GM13977 (cell line): ENCODE measurements at regions not wholly inside any gene's neighbourhood (a gene's known extent, or its start where the extent isn't known, plus 50 kb on each side); places are given as distances from the start of the nearest gene placed in this dataset.

ENCODE experiments used
- DNase-seq: peaks from one replicate; pipeline ENCODE4 v3.0.0; 2012; ENCODE audit warnings: low spot score
- in situ Hi-C: fragments of 300-500 bp; cut with MboI; formaldehyde crosslinking; loops from one replicate; pipeline ENCODE4 v1.12.0; 2022; ENCODE audit warnings: low sequenced_read_pairs, low pct_unique_long_range_greater_than_20kb, mixed read lengths, inconsistent platforms; ENCODE audit not compliant: unreplicated experiment
- TF ChIP-seq, protein P1 (sequence below): IDR thresholded peaks from 2 replicates; pipeline ENCODE4 v1.5.1; 2012; ENCODE audit warnings: mild to moderate bottlenecking, control low read depth; ENCODE audit not compliant: insufficient read depth; ENCODE audit errors: extremely low read depth, missing control alignments

DNA sequence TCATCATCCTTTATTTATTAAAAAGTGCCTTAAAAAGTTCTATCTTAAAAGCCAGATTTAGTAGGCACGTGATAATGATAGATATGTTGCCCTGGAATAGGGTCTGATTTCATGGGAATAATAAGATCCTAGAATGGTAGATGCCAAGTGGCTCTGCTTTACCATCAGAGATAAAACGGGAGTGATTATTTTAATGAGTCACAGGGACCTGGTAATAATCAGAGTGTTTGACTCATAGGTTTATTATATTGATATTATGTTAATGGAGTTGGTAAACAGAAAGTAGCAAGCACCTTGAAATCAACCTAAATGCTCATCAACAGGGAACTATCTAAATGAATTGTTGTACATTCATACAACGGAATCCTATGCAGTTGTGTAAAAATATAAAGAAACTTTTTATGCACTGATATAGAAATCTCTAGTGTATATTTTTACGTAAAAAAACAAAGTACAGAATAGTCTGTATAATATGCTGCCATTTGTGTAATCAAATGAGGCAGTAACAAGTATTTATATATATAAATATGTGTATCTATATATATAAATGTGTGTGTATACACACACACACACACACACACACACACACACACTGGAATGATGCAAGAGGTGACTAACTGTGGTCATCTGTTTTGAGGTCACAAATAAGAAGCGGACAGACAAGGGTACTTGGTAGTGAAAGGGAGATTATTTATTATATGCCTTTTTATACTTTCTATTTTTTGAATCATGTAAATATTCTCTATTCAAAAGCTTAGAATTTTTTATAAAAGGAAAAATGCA lies 78.6 kb upstream of the DYNC1I1 start:
- in situ Hi-C loops: no loop called here
- no peak for DNase-seq
- TF ChIP-seq, protein P1, sequence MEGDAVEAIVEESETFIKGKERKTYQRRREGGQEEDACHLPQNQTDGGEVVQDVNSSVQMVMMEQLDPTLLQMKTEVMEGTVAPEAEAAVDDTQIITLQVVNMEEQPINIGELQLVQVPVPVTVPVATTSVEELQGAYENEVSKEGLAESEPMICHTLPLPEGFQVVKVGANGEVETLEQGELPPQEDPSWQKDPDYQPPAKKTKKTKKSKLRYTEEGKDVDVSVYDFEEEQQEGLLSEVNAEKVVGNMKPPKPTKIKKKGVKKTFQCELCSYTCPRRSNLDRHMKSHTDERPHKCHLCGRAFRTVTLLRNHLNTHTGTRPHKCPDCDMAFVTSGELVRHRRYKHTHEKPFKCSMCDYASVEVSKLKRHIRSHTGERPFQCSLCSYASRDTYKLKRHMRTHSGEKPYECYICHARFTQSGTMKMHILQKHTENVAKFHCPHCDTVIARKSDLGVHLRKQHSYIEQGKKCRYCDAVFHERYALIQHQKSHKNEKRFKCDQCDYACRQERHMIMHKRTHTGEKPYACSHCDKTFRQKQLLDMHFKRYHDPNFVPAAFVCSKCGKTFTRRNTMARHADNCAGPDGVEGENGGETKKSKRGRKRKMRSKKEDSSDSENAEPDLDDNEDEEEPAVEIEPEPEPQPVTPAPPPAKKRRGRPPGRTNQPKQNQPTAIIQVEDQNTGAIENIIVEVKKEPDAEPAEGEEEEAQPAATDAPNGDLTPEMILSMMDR: no peak

DNA sequence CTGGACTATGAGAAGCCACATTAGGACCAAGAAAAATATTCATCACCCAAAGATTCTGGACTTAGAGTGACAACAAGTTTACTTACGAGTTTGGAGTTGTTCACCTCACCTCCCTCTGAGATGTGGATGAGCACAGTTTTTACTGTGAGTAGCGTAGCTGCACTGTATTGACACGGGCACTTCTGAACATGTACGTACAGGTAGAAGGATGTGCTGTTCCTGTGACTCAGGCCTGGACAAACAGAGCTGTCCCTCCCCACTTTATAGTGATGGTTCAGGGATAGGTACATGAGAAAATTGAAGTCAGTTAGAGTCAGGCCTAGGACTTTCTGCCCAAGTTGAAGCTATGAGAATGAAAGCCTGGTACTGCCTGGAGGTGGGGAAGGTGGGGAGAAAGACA lies 80.9 kb upstream of the DYNC1I1 start:
- in situ Hi-C loops: no loop called here
- TF ChIP-seq, protein P1: no peak
- DNase-seq: no peak

DNA sequence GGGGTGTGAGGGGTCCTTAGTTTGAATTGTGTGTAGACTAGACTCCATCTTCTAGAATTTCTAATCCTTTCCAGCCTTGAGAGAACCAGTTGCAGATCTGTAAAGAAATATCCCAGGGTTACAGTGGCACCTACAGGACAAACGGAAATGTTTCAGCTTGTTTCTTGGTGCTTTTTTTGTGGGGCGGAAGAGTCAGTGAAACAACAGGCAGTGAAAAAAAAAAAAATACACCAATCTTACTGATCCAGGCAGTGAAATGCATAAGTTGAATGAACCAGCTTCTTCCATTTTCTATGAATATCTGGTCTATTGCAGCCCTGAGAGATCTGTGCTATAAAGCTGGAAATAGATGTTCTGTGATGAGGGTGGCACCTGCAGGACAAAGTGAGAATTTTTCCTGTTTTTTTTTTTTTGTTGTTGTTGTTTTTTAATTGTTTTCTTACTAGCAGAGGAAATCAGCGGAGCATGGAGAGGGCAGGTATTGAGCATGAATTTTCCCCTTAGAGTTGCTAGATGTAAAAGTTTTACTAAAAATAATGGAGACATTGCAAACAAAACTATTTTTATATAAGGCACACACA lies 81.9 kb upstream of the DYNC1I1 start:
- TF ChIP-seq, protein P1: no peak
- no peak for DNase-seq
- in situ Hi-C loops: no loop called here

DNA sequence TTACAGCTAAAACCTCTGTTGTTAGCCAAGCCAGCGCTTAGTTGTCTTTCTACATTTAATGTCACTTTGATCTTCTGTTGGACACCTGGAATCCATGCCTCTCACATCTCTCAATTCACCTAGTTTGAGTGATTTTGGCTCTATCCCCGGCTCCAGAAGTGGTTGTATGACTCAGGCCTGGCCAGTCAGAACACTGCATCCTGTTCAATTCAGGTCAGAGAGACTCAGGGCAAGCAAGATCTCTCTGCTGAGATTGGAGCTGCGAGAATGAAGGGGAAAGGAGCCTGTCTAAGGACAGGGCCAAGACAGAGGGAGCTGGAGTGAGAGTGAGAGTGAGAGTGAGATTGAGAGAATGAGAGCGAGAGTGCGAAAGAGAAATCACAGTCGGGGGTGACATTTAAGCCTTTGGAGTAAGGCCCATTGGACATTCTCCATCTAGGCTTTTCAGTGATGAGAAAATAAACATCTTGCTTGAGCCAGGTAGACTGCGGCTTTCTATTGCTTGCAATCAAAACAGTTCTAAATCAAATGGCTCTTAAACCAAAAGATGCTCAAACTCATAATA lies 83.3 kb upstream of the DYNC1I1 start:
- in situ Hi-C loops: loop anchor here (10.0 kb wide), 1 partner anchor 174 kb away; no protein-coding TSS in a partner anchor
- TF ChIP-seq, protein P1: no peak
- DNase-seq: no peak

DNA sequence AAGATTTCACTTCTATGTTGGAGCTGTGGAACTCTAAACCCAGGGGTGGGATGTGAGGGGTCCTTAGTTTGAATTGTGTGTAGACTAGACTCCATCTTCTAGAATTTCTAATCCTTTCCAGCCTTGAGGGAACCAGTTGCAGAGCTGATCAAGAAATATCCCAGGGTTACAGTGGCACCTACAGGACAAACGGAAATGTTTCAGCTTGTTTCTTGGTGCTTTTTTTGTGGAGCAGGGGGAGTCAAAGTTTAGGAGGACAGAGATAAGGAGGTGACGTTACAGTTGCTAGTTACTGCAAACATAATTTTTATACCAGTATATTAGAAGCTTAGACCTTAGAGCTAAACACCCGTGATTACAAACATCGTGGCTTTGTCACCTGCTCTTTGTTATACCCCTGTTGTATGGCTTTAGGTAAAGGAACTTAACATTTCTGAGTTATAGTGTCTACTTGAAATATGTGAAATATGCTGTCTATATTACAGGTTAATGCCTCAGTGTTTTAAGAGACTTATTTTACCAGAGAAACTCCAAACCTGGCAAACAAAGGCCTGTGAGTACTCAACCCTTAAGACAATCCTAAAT lies 84.5 kb upstream of the DYNC1I1 start:
- DNase-seq: no peak
- TF ChIP-seq, protein P1: peak; percentile 34
- in situ Hi-C loops: loop anchor here (10.0 kb wide), 1 partner anchor 173 kb away; no protein-coding TSS in a partner anchor

DNA sequence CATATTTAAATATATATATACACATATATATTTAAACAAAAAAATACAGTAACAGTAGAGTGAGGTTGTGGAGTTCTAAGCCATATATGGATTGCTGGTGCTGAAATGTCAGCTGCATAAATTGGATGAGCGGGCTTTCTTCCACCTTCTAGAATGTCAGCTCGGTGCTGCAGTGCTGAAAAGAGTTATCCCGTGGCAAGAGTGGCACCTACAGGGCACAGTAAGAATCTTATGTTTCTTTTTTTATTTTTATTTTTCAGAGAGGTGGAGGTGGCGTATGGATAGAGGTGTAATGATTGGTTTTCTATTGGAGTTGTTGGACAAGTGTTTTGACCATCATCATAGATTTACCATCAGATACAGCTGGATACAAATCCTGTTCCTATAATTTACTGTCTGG lies 86.2 kb upstream of the DYNC1I1 start:
- TF ChIP-seq, protein P1: peak; percentile 43
- in situ Hi-C loops: loop anchor here (10.0 kb wide), 1 partner anchor 171 kb away; no protein-coding TSS in a partner anchor
- no peak for DNase-seq
